H1 (cell line): ENCODE measurements at regions not wholly inside any gene's neighbourhood (a gene's known extent, or its start where the extent isn't known, plus 50 kb on each side); places are given as distances from the start of the nearest gene placed in this dataset.

Source experiments
- MAFK ChIP-seq: IDR thresholded peaks from 2 replicates; pipeline ENCODE4 v1.6.1; 2012; ENCODE audit warnings: low read depth, mild to moderate bottlenecking, improper control_type of control experiment, low read length
- RAD21 ChIP-seq, 2 experiments: IDR thresholded peaks in 1 of 2; conservative IDR thresholded peaks in 1 of 2; 2 replicates each; pipeline ENCODE4 v1.6.1; 2011; ENCODE audit warnings: low read depth in 2 of 2, low read length in 2 of 2, improper control_type of control experiment in 1 of 2, inconsistent platforms in 1 of 2, mild to moderate bottlenecking in 1 of 2, moderate library complexity in 1 of 2
- SIRT6 ChIP-seq: IDR thresholded peaks from one replicate; pipeline ENCODE4 v1.7.1; 2012; ENCODE audit warnings: low read length, inconsistent platforms
- SP4 ChIP-seq: IDR thresholded peaks from 2 replicates; pipeline ENCODE4 v1.6.1; 2012; ENCODE audit warnings: low read length, inconsistent platforms
- SUZ12 ChIP-seq: fragments of 200-600 bp; sonication (generic); IDR thresholded peaks from 2 replicates; pipeline ENCODE4 v1.6.1; 2012; ENCODE audit warnings: mild to moderate bottlenecking, inconsistent platforms, low read length, moderate library complexity, mixed read lengths
- TBP ChIP-seq: IDR thresholded peaks from 2 replicates; pipeline ENCODE4 v1.6.1; 2011; ENCODE audit warnings: low read depth, low read length, improper control_type of control experiment
- TF ChIP-seq, protein P1 (sequence below): fragments of 300-600 bp; sonication (generic); IDR thresholded peaks from 2 replicates; pipeline ENCODE4 v1.7.1; 2012; ENCODE audit warnings: low read length, moderate library complexity, mild to moderate bottlenecking, inconsistent platforms; ENCODE audit not compliant: insufficient replicate concordance

DNA sequence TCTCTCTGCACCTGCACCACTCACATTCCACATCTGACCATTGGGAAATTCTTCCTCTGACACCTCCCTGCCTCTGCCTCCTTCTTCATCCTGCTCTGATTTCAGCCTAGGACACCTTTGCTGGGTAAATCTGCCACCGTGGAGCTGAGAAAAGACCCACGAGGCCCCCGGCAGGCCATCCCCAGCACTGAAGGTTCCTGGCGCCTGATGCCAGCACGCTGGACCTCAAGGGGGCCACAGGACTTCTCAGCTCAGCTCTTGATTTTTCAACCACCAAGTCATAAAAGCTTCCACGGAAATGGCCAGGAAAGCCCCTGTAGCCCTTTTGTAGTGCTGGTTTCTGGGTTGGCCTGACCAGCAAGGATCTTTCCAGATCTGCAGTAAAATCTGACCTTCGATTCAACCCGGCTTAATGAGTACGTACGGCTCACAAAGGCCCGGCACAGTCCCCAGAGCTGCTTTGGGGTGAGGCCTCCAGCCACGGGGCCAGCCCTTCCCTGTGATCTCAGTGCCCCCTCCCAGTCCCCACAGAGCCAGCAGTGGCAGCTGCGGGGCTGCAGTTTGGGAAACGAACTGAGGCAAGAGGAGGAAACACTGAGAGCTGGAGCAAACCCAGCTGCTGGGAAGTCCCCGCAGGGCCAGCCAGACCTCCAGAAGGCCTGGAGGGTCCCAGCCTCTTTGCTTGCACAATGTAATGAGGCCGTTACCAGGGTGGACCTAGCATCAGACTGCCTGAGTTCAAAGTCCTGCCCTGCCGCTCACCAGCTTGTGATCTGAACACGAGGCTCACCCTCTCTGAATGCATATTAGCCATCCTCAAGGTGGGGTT is 157.5 kb downstream of the BMP7 start (continued):
- TF ChIP-seq, protein P1, sequence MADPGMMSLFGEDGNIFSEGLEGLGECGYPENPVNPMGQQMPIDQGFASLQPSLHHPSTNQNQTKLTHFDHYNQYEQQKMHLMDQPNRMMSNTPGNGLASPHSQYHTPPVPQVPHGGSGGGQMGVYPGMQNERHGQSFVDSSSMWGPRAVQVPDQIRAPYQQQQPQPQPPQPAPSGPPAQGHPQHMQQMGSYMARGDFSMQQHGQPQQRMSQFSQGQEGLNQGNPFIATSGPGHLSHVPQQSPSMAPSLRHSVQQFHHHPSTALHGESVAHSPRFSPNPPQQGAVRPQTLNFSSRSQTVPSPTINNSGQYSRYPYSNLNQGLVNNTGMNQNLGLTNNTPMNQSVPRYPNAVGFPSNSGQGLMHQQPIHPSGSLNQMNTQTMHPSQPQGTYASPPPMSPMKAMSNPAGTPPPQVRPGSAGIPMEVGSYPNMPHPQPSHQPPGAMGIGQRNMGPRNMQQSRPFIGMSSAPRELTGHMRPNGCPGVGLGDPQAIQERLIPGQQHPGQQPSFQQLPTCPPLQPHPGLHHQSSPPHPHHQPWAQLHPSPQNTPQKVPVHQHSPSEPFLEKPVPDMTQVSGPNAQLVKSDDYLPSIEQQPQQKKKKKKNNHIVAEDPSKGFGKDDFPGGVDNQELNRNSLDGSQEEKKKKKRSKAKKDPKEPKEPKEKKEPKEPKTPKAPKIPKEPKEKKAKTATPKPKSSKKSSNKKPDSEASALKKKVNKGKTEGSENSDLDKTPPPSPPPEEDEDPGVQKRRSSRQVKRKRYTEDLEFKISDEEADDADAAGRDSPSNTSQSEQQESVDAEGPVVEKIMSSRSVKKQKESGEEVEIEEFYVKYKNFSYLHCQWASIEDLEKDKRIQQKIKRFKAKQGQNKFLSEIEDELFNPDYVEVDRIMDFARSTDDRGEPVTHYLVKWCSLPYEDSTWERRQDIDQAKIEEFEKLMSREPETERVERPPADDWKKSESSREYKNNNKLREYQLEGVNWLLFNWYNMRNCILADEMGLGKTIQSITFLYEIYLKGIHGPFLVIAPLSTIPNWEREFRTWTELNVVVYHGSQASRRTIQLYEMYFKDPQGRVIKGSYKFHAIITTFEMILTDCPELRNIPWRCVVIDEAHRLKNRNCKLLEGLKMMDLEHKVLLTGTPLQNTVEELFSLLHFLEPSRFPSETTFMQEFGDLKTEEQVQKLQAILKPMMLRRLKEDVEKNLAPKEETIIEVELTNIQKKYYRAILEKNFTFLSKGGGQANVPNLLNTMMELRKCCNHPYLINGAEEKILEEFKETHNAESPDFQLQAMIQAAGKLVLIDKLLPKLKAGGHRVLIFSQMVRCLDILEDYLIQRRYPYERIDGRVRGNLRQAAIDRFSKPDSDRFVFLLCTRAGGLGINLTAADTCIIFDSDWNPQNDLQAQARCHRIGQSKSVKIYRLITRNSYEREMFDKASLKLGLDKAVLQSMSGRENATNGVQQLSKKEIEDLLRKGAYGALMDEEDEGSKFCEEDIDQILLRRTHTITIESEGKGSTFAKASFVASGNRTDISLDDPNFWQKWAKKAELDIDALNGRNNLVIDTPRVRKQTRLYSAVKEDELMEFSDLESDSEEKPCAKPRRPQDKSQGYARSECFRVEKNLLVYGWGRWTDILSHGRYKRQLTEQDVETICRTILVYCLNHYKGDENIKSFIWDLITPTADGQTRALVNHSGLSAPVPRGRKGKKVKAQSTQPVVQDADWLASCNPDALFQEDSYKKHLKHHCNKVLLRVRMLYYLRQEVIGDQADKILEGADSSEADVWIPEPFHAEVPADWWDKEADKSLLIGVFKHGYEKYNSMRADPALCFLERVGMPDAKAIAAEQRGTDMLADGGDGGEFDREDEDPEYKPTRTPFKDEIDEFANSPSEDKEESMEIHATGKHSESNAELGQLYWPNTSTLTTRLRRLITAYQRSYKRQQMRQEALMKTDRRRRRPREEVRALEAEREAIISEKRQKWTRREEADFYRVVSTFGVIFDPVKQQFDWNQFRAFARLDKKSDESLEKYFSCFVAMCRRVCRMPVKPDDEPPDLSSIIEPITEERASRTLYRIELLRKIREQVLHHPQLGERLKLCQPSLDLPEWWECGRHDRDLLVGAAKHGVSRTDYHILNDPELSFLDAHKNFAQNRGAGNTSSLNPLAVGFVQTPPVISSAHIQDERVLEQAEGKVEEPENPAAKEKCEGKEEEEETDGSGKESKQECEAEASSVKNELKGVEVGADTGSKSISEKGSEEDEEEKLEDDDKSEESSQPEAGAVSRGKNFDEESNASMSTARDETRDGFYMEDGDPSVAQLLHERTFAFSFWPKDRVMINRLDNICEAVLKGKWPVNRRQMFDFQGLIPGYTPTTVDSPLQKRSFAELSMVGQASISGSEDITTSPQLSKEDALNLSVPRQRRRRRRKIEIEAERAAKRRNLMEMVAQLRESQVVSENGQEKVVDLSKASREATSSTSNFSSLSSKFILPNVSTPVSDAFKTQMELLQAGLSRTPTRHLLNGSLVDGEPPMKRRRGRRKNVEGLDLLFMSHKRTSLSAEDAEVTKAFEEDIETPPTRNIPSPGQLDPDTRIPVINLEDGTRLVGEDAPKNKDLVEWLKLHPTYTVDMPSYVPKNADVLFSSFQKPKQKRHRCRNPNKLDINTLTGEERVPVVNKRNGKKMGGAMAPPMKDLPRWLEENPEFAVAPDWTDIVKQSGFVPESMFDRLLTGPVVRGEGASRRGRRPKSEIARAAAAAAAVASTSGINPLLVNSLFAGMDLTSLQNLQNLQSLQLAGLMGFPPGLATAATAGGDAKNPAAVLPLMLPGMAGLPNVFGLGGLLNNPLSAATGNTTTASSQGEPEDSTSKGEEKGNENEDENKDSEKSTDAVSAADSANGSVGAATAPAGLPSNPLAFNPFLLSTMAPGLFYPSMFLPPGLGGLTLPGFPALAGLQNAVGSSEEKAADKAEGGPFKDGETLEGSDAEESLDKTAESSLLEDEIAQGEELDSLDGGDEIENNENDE, result no peak
- TF ChIP-seq SP4, result no peak
- peak; percentile 31 to 39; a peak in 3 of 4 replicates for TF ChIP-seq RAD21 (IDR thresholded peaks at IDR 0.05 in 1 of 2, conservative IDR thresholded peaks at IDR 0.05 in 1 of 2; ENCODE audit: low read depth in 2 of 2, low read length in 2 of 2)
- no peak for TF ChIP-seq SIRT6
- no peak for TF ChIP-seq TBP
- TF ChIP-seq SUZ12, result no peak
- TF ChIP-seq MAFK, result no peak
